ENCODE measurements at regions not wholly inside any gene's neighbourhood (a gene's known extent, or its start where the extent isn't known, plus 50 kb on each side); places are given as distances from the start of the nearest gene placed in this dataset.

DNA sequence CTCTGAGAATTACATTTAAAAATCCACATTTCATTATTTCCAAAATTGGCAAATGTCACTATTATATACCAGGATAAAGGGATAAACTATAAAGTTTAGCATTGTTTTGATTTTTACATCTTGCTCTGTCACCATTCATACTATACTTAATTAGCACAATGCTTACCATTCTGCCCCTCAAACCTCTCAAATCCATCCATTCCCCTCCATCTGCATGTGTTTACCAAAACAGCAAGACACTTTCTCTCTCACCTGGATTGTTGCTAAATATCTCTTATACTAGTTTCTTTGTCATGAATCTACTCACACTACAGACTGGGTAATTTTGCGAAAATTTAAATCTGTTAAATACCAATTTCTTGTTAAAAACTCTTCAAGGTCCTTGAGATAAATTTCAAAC lies 496.1 kb downstream of the NR4A2 start:
- Histone ChIP-seq H3K27me3 (ENCODE audit: control insufficient read depth in 2 of 2, insufficient read depth in 2 of 2, low read length in 2 of 2) (no peaks in the 10 kb centered on the region), H3K4me1 (ENCODE audit: control insufficient read depth, extremely low read depth, insufficient read depth, low read length) (no peaks in the 10 kb centered on the region), H4K20me1 (replicated peaks; ENCODE audit: control insufficient read depth, extremely low read depth, insufficient read depth, low read length) (no peaks in the 10 kb centered on the region), H2AFZ (ENCODE audit: low read depth, low read length) (no peak overlapping the region), H3K9me1 (replicated peaks; ENCODE audit: control insufficient read depth, extremely low read depth, insufficient read depth, low read length) (no peaks in the 10 kb centered on the region), H3K9ac (replicated peaks; ENCODE audit: extremely low read depth, insufficient read depth, low read length) (no peak overlapping the region), H3K4me3 (replicated peaks in 1 of 3; ENCODE audit: insufficient read depth in 1 of 3, low read depth in 1 of 3, low read length in 3 of 3) (no peak overlapping the region), H3K36me3 (ENCODE audit: control insufficient read depth in 2 of 2, extremely low read depth in 1 of 2, insufficient read depth in 2 of 2, low read length in 2 of 2) (no peaks in the 10 kb centered on the region), H3K27ac (ENCODE audit: insufficient read depth, low read depth, low read length) (no peak overlapping the region), H3K4me2 (ENCODE audit: insufficient read depth, low read length) (no peak overlapping the region), H3K9me3 (replicated peaks; ENCODE audit: control insufficient read depth, insufficient read depth, low read length) (no peaks in the 10 kb centered on the region), H3K79me2 (ENCODE audit: control insufficient read depth, insufficient read depth, low read length) (no peaks in the 10 kb centered on the region)
- BruUV-seq (replicated peaks) = no TSS peak
- FAIRE-seq (no peak), DNase-seq (ENCODE audit: low read depth, low spot score) (no peak)
- POLR2A ChIA-PET = no interaction called here
- CTCF ChIA-PET = no interaction called here
- dilution Hi-C loops (cut with MboI; ENCODE audit: extremely low pct_ligation_motif_present, low sequenced_read_pairs) (no loop called here), intact Hi-C loops (cut with micrococcal nuclease) (no loop called here)
- TF ChIP-seq, protein P1, sequence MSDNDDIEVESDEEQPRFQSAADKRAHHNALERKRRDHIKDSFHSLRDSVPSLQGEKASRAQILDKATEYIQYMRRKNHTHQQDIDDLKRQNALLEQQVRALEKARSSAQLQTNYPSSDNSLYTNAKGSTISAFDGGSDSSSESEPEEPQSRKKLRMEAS (IDR thresholded peaks at IDR 0.05; ENCODE audit: insufficient read depth, insufficient read length) = no peak
- TF ChIP-seq FOS (IDR thresholded peaks at IDR 0.05; ENCODE audit: borderline replicate concordance, insufficient read depth, low read length) (no peak), POLR2AphosphoS5 (IDR thresholded peaks at IDR 0.05; ENCODE audit: insufficient read depth, low read depth, low read length) (no peak), GATA2 (IDR thresholded peaks at IDR 0.05; ENCODE audit: insufficient read depth, insufficient read length, low read depth, low read length) (no peak), MYC (IDR thresholded peaks at IDR 0.05; ENCODE audit: low read depth, low read length) (no peak), JUN (IDR thresholded peaks at IDR 0.05; ENCODE audit: borderline replicate concordance, insufficient read depth, insufficient read length, low read depth) (no peak), POLR2A (IDR thresholded peaks at IDR 0.05; ENCODE audit: low read depth, low read length) (no peak), EZH2 (IDR thresholded peaks at IDR 0.05; ENCODE audit: borderline replicate concordance, low read depth, low read length, severe bottlenecking) (no peak)
- TF ChIP-seq, protein P2, sequence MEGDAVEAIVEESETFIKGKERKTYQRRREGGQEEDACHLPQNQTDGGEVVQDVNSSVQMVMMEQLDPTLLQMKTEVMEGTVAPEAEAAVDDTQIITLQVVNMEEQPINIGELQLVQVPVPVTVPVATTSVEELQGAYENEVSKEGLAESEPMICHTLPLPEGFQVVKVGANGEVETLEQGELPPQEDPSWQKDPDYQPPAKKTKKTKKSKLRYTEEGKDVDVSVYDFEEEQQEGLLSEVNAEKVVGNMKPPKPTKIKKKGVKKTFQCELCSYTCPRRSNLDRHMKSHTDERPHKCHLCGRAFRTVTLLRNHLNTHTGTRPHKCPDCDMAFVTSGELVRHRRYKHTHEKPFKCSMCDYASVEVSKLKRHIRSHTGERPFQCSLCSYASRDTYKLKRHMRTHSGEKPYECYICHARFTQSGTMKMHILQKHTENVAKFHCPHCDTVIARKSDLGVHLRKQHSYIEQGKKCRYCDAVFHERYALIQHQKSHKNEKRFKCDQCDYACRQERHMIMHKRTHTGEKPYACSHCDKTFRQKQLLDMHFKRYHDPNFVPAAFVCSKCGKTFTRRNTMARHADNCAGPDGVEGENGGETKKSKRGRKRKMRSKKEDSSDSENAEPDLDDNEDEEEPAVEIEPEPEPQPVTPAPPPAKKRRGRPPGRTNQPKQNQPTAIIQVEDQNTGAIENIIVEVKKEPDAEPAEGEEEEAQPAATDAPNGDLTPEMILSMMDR (IDR thresholded peaks at IDR 0.05; ENCODE audit: extremely low read depth in 1 of 2, insufficient read depth in 1 of 2, low read depth in 1 of 2, low read length in 2 of 2) = no peak
